HCT116 (cell line): ENCODE measurements at regions not wholly inside any gene's neighbourhood (a gene's known extent, or its start where the extent isn't known, plus 50 kb on each side); places are given as distances from the start of the nearest gene placed in this dataset.

ENCODE experiments used
- ATAC-seq: fragments of 200-7000 bp; cut with Tn5 transposase; 2 replicates; pipeline ENCODE4 v1.9.1; 2020; ENCODE audit warnings: mild to moderate bottlenecking, moderate library complexity
- BruUV-seq: library from RNA; stranded (reverse); fragments of 400-500 nt; replicated peaks from 2 replicates; lab custom pipeline; 2021; lab: Mats Ljungman, UMichigan
- CTCF ChIA-PET: fragments of 300-600 bp; sonication (Branson Sonifier 250); formaldehyde crosslinking; loops from one replicate; lab custom pipeline; 2021; ENCODE audit warnings: antibody characterized with exemption; lab: Charles Lee
- POLR2A ChIA-PET: fragments of 300-600, 350-600 bp; sonication (Branson Sonifier 250); formaldehyde crosslinking; loops from one replicate; lab custom pipeline; 2021; ENCODE audit warnings: antibody characterized with exemption; lab: Charles Lee
- RAD21 ChIA-PET, 2 experiments: fragments of 300-600 bp; sonication (Branson Sonifier 250); formaldehyde crosslinking; loops; one replicate each; lab custom pipeline; 2023; ENCODE audit warnings: low total read pairs in 2 of 2; ENCODE audit not compliant: uncharacterized antibody in 2 of 2, unreplicated experiment in 2 of 2, low non-redundant PET in 1 of 2; lab: Charles Lee
- DNase-seq: peaks from one replicate; pipeline ENCODE4 v3.0.0-alpha.2; 2010; ENCODE audit warnings: low read depth, low spot score
- H2AFZ ChIP-seq: fragments of 200-600 bp; shearing (Covaris generic), sonication (generic); 2 replicates; pipeline ENCODE4 v1.6.1; 2017; ENCODE audit warnings: low read depth, mixed run types, mixed read lengths, antibody characterized with exemption, low read length; ENCODE audit not compliant: poor library complexity, severe bottlenecking
- H3K27ac ChIP-seq: 2 replicates; pipeline ENCODE4 v1.5.1; 2012; ENCODE audit warnings: low read depth, low read length
- H3K27me3 ChIP-seq: fragments of 200-600 bp; sonication (generic); 2 replicates; pipeline ENCODE4 v1.6.1; 2016; ENCODE audit warnings: mixed run types, low read length, mixed read lengths; ENCODE audit not compliant: insufficient read depth
- H3K36me3 ChIP-seq, 2 experiments: fragments of 200-500 bp in 1 of 2; fragments of 200-600 bp in 1 of 2; sonication (Bioruptor generic) in 1 of 2; sonication (generic) in 1 of 2; 2 replicates each; pipeline versions ENCODE4 v1.5.1 to v1.6.1; 2014 to 2016; ENCODE audit warnings: low read length in 2 of 2, inconsistent platforms in 1 of 2, mixed read lengths in 1 of 2, mixed run types in 1 of 2; ENCODE audit not compliant: insufficient read depth in 2 of 2, control insufficient read depth in 1 of 2
- H3K4me1 ChIP-seq, 2 experiments: fragments of 200-600 bp in 1 of 2; sonication (generic) in 1 of 2; 2 replicates each; pipeline versions ENCODE4 v1.5.1 to v1.6.1; 2012 to 2017; ENCODE audit warnings: low read length in 2 of 2, inconsistent platforms in 1 of 2, mild to moderate bottlenecking in 1 of 2, mixed read lengths in 1 of 2, mixed run types in 1 of 2, moderate library complexity in 1 of 2; ENCODE audit not compliant: insufficient read depth in 2 of 2, control insufficient read depth in 1 of 2
- H3K4me2 ChIP-seq: fragments of 200-600 bp; sonication (generic); 2 replicates; pipeline ENCODE4 v1.6.1; 2017; ENCODE audit warnings: mixed run types, low read length, mixed read lengths
- H3K4me3 ChIP-seq, 2 experiments: fragments of 200-600 bp in 1 of 2; sonication (generic) in 1 of 2; replicated peaks in 1 of 2; 2 replicates each; pipeline ENCODE4 v1.5.1; 2011 to 2016; ENCODE audit warnings: low read length in 2 of 2, control low read depth in 1 of 2, low read depth in 1 of 2, mild to moderate bottlenecking in 1 of 2, mixed read lengths in 1 of 2, mixed run types in 1 of 2
- H3K79me2 ChIP-seq: fragments of 200-600 bp; sonication (generic); 2 replicates; pipeline ENCODE4 v1.6.1; 2017; ENCODE audit warnings: mild to moderate bottlenecking, mixed run types, low read length, moderate library complexity, mixed read lengths; ENCODE audit not compliant: insufficient read depth
- H3K9ac ChIP-seq: fragments of 200-600 bp; sonication (generic); 2 replicates; pipeline ENCODE4 v1.6.1; 2016; ENCODE audit warnings: low read length, mixed read lengths
- H3K9me2 ChIP-seq: fragments of 200-600 bp; sonication (generic), shearing (Covaris generic); 2 replicates; pipeline ENCODE4 v1.6.1; 2017; ENCODE audit warnings: mixed run types, mild to moderate bottlenecking, moderate library complexity; ENCODE audit not compliant: insufficient read depth
- H3K9me3 ChIP-seq, 2 experiments: fragments of 200-500 bp in 1 of 2; fragments of 200-600 bp in 1 of 2; sonication (Bioruptor generic) in 1 of 2; sonication (generic) in 1 of 2; 2 replicates each; pipeline ENCODE4 v1.6.1; 2014 to 2017; ENCODE audit warnings: low read length in 2 of 2, mixed read lengths in 2 of 2, inconsistent platforms in 1 of 2, low read depth in 1 of 2, mild to moderate bottlenecking in 1 of 2, mixed run types in 1 of 2, moderate library complexity in 1 of 2; ENCODE audit not compliant: control insufficient read depth in 1 of 2, insufficient read depth in 1 of 2
- H4K20me1 ChIP-seq: fragments of 200-600 bp; sonication (generic), shearing (Covaris generic); 2 replicates; pipeline ENCODE4 v1.6.1; 2017; ENCODE audit warnings: mixed run types, mild to moderate bottlenecking, moderate library complexity; ENCODE audit not compliant: insufficient read depth
- CTCF ChIP-seq, 3 experiments: fragments of 200-600 bp in 1 of 3; sonication (generic) in 1 of 3; IDR thresholded peaks in 2 of 3; conservative IDR thresholded peaks in 1 of 3; 2 replicates each; pipeline ENCODE4 v1.5.1; 2012 to 2017; ENCODE audit warnings: low read depth in 2 of 3, low read length in 2 of 3, antibody characterized with exemption in 1 of 3, borderline replicate concordance in 1 of 3, control low read depth in 1 of 3, mild to moderate bottlenecking in 1 of 3, mixed read lengths in 1 of 3, mixed run types in 1 of 3, moderate library complexity in 1 of 3; ENCODE audit not compliant: insufficient read depth in 1 of 3
- ELF1 ChIP-seq: IDR thresholded peaks from 2 replicates; pipeline ENCODE4 v1.6.1; 2012; ENCODE audit warnings: low read depth, borderline replicate concordance
- EZH2 ChIP-seq: fragments of 200-600 bp; sonication (generic); IDR thresholded peaks from 2 replicates; pipeline ENCODE4 v1.6.1; 2017; ENCODE audit warnings: antibody characterized with exemption, mixed run types
- FOSL1 ChIP-seq: IDR thresholded peaks from 2 replicates; pipeline ENCODE4 v1.6.1; 2012; ENCODE audit warnings: low read depth
- JUND ChIP-seq: IDR thresholded peaks from 2 replicates; pipeline ENCODE4 v1.6.1; 2012
- RAD21 ChIP-seq: IDR thresholded peaks from 2 replicates; pipeline ENCODE4 v1.6.1; 2012; ENCODE audit warnings: low read depth, mild to moderate bottlenecking
- SP1 ChIP-seq: IDR thresholded peaks from 2 replicates; pipeline ENCODE4 v1.6.1; 2012; ENCODE audit warnings: low read depth
- TCF7L2 ChIP-seq: IDR thresholded peaks from 2 replicates; pipeline ENCODE4 v1.7.0; 2011; ENCODE audit warnings: borderline replicate concordance, inconsistent platforms; ENCODE audit not compliant: insufficient read depth, insufficient read length; ENCODE audit errors: extremely low read depth
- intact Hi-C: fragments of 100-400 bp; cut with micrococcal nuclease; formaldehyde crosslinking; loops from 2 replicates; pipeline ENCODE4 v1.10.0; 2022
- TF ChIP-seq, protein P1 (sequence below): IDR thresholded peaks from 2 replicates; pipeline ENCODE4 v1.6.1; 2012

- intact Hi-C loops, result no loop called here
- Histone ChIP-seq H2AFZ (no peak overlapping the region), H4K20me1 (no peaks in the 10 kb centered on the region), H3K79me2 (no peaks in the 10 kb centered on the region), H3K27ac (no peak overlapping the region), H3K36me3 (no peaks in the 10 kb centered on the region), H3K9ac (no peak overlapping the region), H3K4me2 (peak overlapping the region; percentile 33; the same call in 1 of the 2 replicates), H3K4me3 (no peak overlapping the region), H3K9me2 (no peaks in the 10 kb centered on the region), H3K27me3 (peaks cover 36% of the 10 kb centered on the region), H3K9me3 (no peaks in the 10 kb centered on the region), H3K4me1 (peaks cover 6 to 7% of the 10 kb centered on the region in 2 experiments; a peak in 3 of 4 replicates)
- POLR2A ChIA-PET, result no interaction called here
- RAD21 ChIA-PET, result no interaction called here
- no TSS peak for BruUV-seq
- TF ChIP-seq JUND, result no peak
- TF ChIP-seq SP1, result no peak
- TF ChIP-seq, protein P1, sequence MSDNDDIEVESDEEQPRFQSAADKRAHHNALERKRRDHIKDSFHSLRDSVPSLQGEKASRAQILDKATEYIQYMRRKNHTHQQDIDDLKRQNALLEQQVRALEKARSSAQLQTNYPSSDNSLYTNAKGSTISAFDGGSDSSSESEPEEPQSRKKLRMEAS, result no peak
- no peak for TF ChIP-seq EZH2
- no peak for TF ChIP-seq TCF7L2
- TF ChIP-seq CTCF (IDR thresholded peaks at IDR 0.05 in 2 of 3, conservative IDR thresholded peaks at IDR 0.05 in 1 of 3; ENCODE audit: borderline replicate concordance in 1 of 3, insufficient read depth in 1 of 3, low read depth in 2 of 3, low read length in 2 of 3), result no peak
- no peak for TF ChIP-seq ELF1
- TF ChIP-seq RAD21, result no peak
- TF ChIP-seq FOSL1, result no peak
- CTCF ChIA-PET, result no interaction called here
- DNase-seq (no peak), ATAC-seq (no peak; the same call in 1 of the 2 replicates)
These were observed 161.9 kb downstream of the WSCD1 start for GRCh38 chr17:6231886-6232731.
